ENCODE measurements at regions not wholly inside any gene's neighbourhood (a gene's known extent, or its start where the extent isn't known, plus 50 kb on each side); places are given as distances from the start of the nearest gene placed in this dataset.

GRCh38 chr2:217181512-217181911 lies 321.6 kb upstream of the TNP1 start:
- H3K4me3 Mint-ChIP-seq, result no peak overlapping the region
- H3K27me3 Mint-ChIP-seq (ENCODE audit: low read depth, poor library complexity), result no peaks in the 10 kb centered on the region
- no peak for TF ChIP-seq CTCF (IDR thresholded peaks at IDR 0.05)
- no peak for DNase-seq
- H3K9me3 Mint-ChIP-seq, result peaks cover 26% of the 10 kb centered on the region
- peaks cover 13% of the 10 kb centered on the region for H3K36me3 Mint-ChIP-seq (ENCODE audit: low read depth)
- H3K27ac Mint-ChIP-seq, result no peak overlapping the region
- H3K4me1 Mint-ChIP-seq, result no peaks in the 10 kb centered on the region

- Mint-ChIP-seq H3K4me1 (no peaks in the 10 kb centered on the region), H3K36me3 (ENCODE audit: low read depth) (peaks cover 24% of the 10 kb centered on the region), H3K27me3 (ENCODE audit: low read depth, poor library complexity) (no peaks in the 10 kb centered on the region), H3K4me3 (no peak overlapping the region), H3K27ac (no peak overlapping the region), H3K9me3 (peaks cover 43% of the 10 kb centered on the region)
- DNase-seq, result no peak
- TF ChIP-seq CTCF (IDR thresholded peaks at IDR 0.05), result no peak
Measured at GRCh38 chr2:217179854-217180253, 320.0 kb upstream of the TNP1 start.

GRCh38 chr2:217178341-217178740 lies 318.5 kb upstream of the TNP1 start:
- Mint-ChIP-seq H3K4me1 (no peaks in the 10 kb centered on the region), H3K27me3 (ENCODE audit: low read depth, poor library complexity) (no peaks in the 10 kb centered on the region), H3K36me3 (ENCODE audit: low read depth) (peaks cover 24% of the 10 kb centered on the region), H3K9me3 (peaks cover 43% of the 10 kb centered on the region), H3K4me3 (no peak overlapping the region), H3K27ac (no peak overlapping the region)
- no peak for DNase-seq
- no peak for TF ChIP-seq CTCF (IDR thresholded peaks at IDR 0.05)

GRCh38 chr2:217177720-217178119 lies 317.9 kb upstream of the TNP1 start:
- DNase-seq, result no peak
- no peak for TF ChIP-seq CTCF (IDR thresholded peaks at IDR 0.05)
- Mint-ChIP-seq H3K4me3 (no peak overlapping the region), H3K9me3 (peaks cover 43% of the 10 kb centered on the region), H3K4me1 (no peaks in the 10 kb centered on the region), H3K36me3 (ENCODE audit: low read depth) (peaks cover 24% of the 10 kb centered on the region), H3K27ac (no peak overlapping the region), H3K27me3 (ENCODE audit: low read depth, poor library complexity) (no peaks in the 10 kb centered on the region)

- H3K27me3 Mint-ChIP-seq (ENCODE audit: low read depth, poor library complexity), result no peaks in the 10 kb centered on the region
- H3K27ac Mint-ChIP-seq, result no peak overlapping the region
- no peaks in the 10 kb centered on the region for H3K4me1 Mint-ChIP-seq
- DNase-seq, result no peak
- H3K9me3 Mint-ChIP-seq, result peaks cover 36% of the 10 kb centered on the region
- no peak overlapping the region for H3K4me3 Mint-ChIP-seq
- H3K36me3 Mint-ChIP-seq (ENCODE audit: low read depth), result peaks cover 27% of the 10 kb centered on the region
- TF ChIP-seq CTCF (IDR thresholded peaks at IDR 0.05), result no peak
Measured at GRCh38 chr2:217171874-217172273, 312.0 kb upstream of the TNP1 start.

GRCh38 chr2:217168496-217168895 lies 308.6 kb upstream of the TNP1 start:
- no peak for DNase-seq
- Mint-ChIP-seq H3K27me3 (ENCODE audit: low read depth, poor library complexity) (no peaks in the 10 kb centered on the region), H3K4me3 (no peak overlapping the region), H3K9me3 (peaks cover 23% of the 10 kb centered on the region), H3K36me3 (ENCODE audit: low read depth) (peaks cover 16% of the 10 kb centered on the region), H3K27ac (no peak overlapping the region), H3K4me1 (peaks cover 14% of the 10 kb centered on the region)
- TF ChIP-seq CTCF (IDR thresholded peaks at IDR 0.05), result no peak

Measured in nephron progenitor cell (in vitro differentiated cells).